ENCODE measurements at regions not wholly inside any gene's neighbourhood (a gene's known extent, or its start where the extent isn't known, plus 50 kb on each side); places are given as distances from the start of the nearest gene placed in this dataset.
"Not testable (repeated sequence)": the region's sequence is repeated elsewhere in the genome, so short reads cannot be mapped to it uniquely, and the experiment has no call there.

DNA sequence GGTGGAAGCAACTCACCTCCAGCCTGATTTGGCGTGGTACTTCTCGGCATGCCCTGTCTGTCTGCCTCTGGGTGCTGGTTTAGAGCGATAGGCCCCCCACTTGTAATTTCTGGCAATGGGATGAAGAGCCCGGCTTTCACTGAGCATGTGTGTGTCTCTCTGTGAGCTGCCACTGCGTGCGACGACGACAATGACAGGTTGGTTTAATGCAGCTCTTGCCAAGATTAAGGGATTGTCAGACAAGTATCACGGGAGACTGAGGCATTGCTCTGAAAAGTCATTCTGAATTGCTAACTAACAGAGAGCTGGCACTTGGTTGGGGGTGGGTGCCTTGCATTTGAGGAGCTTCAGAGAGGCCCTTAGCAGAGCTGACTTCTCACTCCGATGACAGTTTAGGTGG lies 348.8 kb upstream of the CLINT1 start:
- DNase-seq (ENCODE audit: low read depth in 2 of 2): no peak

DNA sequence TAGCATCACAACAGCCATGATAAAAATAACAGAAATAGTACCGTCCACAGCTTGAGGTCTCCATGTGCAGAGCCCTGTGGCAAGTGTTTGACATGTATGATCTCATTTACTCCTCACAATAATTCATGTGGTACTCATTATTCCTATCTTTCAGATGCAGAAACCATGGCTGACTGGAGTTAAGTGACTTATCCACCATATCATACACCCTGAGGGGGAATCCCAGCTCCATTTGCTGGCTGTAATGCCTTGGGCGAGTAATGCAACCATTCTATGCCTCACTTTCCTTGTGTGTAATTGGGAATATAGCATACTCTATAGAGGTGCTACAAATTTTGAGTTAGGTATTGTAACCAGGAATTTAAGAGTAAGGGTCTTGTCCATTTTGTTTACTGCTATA lies 347.0 kb upstream of the CLINT1 start:
- DNase-seq (ENCODE audit: low read depth in 2 of 2): no peak

GRCh38 chr5:158203261-158203660 lies 344.3 kb upstream of the CLINT1 start:
- no peak for DNase-seq (ENCODE audit: low read depth in 2 of 2)

- DNase-seq (ENCODE audit: low read depth in 2 of 2): no peak
These were observed 343.9 kb upstream of the CLINT1 start for GRCh38 chr5:158202801-158203200.

DNA sequence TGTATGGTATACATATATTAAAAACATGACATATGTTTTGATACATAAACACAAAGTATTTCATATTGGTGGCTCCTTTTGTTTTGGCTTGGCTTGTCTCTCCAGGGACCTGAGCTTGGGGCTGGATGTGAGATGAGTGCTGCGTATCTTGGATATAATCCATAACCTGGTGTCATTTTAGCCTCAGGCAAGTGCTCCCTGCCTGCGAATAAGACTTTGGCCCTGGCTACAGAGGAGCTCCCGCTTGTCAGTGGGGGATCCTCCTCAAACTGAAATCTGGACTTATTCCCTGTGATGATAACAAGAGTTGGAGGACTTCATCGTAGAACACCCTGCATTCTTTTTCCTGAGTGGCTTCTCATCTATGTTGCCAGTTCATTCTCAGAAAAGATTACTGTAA lies 341.7 kb upstream of the CLINT1 start:
- no peak for DNase-seq (ENCODE audit: low read depth in 2 of 2)

- DNase-seq (ENCODE audit: low read depth in 2 of 2): no peak
These were observed 339.7 kb upstream of the CLINT1 start for GRCh38 chr5:158198636-158199035.

DNA sequence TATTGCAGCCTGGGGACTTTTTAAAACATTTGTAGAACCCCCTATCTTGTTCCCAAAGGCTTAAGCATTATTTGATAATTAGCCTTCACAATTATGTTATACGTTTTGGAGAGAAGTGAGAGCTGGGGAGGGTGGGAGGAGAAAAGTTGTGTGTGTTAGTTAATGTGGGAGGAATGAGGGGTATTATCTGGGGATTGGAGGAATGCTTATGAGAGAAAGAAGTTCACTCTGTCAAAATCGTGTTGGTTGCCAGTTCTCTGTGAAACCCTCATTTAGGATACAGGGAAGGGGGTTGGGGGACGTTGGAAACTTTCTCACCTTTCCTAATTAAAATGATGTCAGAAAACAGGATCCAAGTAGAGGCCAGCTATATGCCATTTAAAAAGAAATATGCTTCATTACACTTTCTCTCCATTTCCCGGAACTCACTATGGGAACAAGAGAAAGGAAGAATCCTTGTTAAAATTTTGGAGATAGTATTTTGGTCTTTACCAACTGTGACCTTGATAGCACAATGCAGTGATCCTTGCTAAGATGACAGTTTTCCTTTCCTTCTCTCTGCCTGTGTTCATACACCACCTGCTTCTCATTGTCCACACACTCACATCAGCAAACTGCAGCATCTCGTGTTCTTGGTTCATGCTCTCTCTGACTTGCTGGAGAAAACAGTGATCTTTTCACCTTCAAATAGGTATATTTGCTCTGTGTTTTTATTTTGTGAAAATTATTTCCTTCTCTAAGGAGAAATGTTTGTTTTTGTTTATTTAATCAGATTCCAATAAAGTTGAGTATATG lies 336.7 kb upstream of the CLINT1 start:
- no peak for DNase-seq (ENCODE audit: low read depth in 2 of 2)

GRCh38 chr5:158194561-158194976 lies 335.6 kb upstream of the CLINT1 start:
- DNase-seq (ENCODE audit: low read depth in 2 of 2): no peak

DNA sequence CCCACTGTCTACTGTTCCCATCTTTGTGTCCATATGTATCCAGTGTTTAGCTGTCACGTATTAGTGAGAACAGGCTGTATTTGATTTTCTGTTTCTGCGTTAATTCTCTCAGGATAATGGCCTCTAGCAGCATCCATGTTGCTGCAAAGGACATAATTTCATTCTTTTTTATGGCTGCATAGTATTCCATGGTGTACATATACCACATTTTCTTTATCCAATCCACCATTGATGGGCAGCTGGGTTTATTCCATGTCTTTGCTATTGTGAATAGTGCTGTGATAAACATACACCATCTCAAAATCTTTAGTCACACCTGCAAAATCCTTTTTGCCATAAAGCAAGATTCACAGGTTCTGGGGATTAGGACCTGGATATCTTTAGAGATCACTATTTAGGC lies 334.4 kb upstream of the CLINT1 start:
- DNase-seq (ENCODE audit: low read depth in 2 of 2): not testable (repeated sequence)

DNA sequence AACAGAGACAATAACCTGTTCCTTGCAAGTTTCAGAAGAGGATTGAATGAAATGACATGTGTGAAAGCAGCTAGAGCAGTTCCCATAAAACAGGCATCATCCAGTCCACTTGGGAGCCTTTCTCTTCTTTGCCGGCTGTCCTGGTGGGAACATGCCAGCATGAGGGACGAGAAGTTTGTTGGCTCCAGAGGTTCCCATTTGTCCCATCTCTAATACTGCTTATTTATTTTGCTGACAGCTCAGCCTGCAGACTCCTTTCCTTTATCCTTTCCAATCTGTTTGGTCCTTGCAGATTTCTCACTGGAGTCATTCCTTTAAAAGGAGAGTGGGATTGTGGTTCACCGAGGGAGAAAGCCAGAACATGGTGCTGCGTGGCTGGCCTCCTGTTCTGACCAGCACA lies 321.5 kb upstream of the CLINT1 start:
- no peak for DNase-seq (ENCODE audit: low read depth in 2 of 2)

- no peak for DNase-seq (ENCODE audit: low read depth in 2 of 2)
These were observed 320.3 kb upstream of the CLINT1 start for GRCh38 chr5:158179271-158179670.

GRCh38 chr5:158178535-158178934 lies 319.6 kb upstream of the CLINT1 start:
- no peak for DNase-seq (ENCODE audit: low read depth in 2 of 2)

GRCh38 chr5:158177146-158177545 lies 318.2 kb upstream of the CLINT1 start:
- DNase-seq (ENCODE audit: low read depth in 2 of 2): no peak

DNA sequence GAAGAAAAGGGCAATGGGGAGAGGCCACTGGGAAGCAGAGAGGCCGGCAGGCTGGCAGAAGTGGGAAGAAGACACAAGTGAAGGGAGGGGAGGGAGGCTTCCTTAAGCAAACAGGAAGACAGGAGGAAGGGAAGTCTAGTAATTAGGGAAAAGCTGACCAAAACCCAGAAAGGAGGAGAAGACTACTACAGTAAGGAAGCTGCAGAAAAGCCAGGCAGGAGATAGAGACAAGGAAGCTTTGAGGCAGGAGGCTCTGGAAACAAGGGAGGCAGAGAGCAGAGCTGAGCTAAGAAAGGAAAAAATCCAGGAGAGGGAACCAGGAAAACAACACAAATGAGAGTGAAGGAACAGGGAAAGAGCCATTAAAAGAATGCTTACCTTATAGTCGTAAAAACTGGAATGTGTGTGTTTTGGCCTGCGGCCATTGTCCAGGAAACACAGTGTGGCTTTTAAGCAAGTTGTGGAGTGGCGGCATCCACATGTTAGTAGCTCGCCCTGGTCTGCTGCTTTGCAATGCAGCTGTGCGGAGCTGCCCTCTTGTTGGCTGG lies 317.1 kb upstream of the CLINT1 start:
- peak in 1 of 2 donors; percentile 45 for DNase-seq (ENCODE audit: low read depth in 2 of 2)

- peak; percentile 64 to 72 for DNase-seq (ENCODE audit: low read depth in 2 of 2)
These were observed 316.2 kb upstream of the CLINT1 start for GRCh38 chr5:158174918-158175851.

GRCh38 chr5:158174026-158174425 lies 315.1 kb upstream of the CLINT1 start:
- DNase-seq (ENCODE audit: low read depth in 2 of 2): no peak

- no peak for DNase-seq (ENCODE audit: low read depth in 2 of 2)
These were observed 313.1 kb upstream of the CLINT1 start for GRCh38 chr5:158172005-158172404.

GRCh38 chr5:158170534-158170933 lies 311.6 kb upstream of the CLINT1 start:
- DNase-seq (ENCODE audit: low read depth in 2 of 2): no peak

DNA sequence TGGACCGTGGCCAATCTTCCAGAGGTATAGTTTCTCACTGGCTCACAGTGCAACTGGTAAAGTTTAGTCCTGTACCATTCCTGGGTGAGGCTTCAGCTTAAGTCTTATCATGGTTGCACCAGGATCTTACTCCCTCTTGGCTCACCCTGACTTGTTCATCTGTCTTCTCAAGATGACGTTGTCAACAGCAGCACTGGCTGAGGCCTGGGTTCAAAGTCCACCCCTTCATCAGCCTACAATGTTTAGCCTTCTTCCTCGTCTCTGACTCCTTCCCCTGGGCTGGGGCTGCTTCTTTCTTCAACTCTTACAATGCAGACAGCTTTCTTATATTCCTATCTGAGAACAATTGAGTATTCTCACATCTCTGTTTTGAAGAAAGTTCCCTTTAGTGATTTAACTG lies 311.1 kb upstream of the CLINT1 start:
- DNase-seq (ENCODE audit: low read depth in 2 of 2): no peak

DNA sequence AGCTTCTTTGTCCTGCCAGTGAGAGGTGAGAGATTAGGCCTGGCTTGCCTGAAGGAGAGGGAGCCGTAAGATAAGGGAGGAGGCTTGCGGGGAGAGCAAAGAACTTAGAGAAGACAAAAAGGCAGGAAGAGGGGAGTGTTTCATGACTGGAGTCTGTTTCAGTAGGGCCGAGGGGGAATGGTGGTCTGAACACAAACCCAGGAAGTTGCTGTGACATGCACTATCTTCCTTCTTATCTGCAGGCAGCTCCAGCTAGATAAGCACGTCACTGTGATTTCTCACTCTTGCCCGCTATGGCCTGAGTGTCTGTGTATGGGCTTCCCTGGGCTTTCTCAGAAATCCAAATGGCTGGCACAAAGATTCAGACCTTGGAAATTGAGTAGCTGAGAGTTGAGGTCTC lies 307.5 kb upstream of the CLINT1 start:
- no peak for DNase-seq (ENCODE audit: low read depth in 2 of 2)

GRCh38 chr5:158165647-158166046 lies 306.7 kb upstream of the CLINT1 start:
- no peak for DNase-seq (ENCODE audit: low read depth in 2 of 2)

- DNase-seq (ENCODE audit: low read depth in 2 of 2): peak in 1 of 2 donors; percentile 39
These were observed 305.5 kb upstream of the CLINT1 start for GRCh38 chr5:158164296-158165047.
